ENCODE measurements at regions not wholly inside any gene's neighbourhood (a gene's known extent, or its start where the extent isn't known, plus 50 kb on each side); places are given as distances from the start of the nearest gene placed in this dataset.

DNA sequence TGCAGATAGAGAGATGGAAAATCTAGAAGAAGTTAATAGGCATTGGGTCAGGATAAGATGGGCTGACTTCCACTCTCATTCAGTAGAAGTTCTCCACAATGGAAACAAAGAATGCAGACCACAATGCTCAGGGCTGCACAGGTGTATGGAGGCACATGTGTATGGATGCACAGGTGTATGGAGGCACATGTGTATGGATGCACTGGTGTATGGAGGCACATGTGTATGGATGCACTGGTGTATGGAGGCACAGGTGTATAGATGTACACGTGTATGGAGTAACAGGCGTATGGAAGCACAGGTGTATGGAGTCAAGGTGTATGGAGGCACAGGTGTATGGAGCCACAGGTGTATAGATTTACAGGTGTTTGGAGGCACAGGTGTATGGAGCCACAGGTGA is 285.7 kb upstream of the PPP2R2D start:
- Histone ChIP-seq H3K27ac (ENCODE audit: low read length) (no peak overlapping the region), H3K27me3 (ENCODE audit: insufficient read depth, low read depth, low read length) (no peaks in the 10 kb centered on the region), H4K20me1 (ENCODE audit: insufficient read depth) (no peaks in the 10 kb centered on the region), H3F3A (ENCODE audit: insufficient read depth, low read length, poor library complexity, severe bottlenecking) (no peaks in the 10 kb centered on the region), H2AFZ (ENCODE audit: low read depth, low read length) (no peak overlapping the region), H3K79me2 (replicated peaks; ENCODE audit: insufficient read depth, low read length) (no peaks in the 10 kb centered on the region), H3K9me3 (ENCODE audit: low read length) (no peaks in the 10 kb centered on the region), H3K4me3 (ENCODE audit: low read length) (no peak overlapping the region), H3K4me2 (ENCODE audit: low read length) (no peak overlapping the region), H3K36me3 (ENCODE audit: insufficient read depth, low read length) (no peaks in the 10 kb centered on the region), H3K9ac (ENCODE audit: low read length) (no peak overlapping the region), H3K9me2 (ENCODE audit: insufficient read depth, low read length) (no peaks in the 10 kb centered on the region)
- TF ChIP-seq SMC3 (conservative IDR thresholded peaks at IDR 0.05; ENCODE audit: poor library complexity) (no peak), MXI1 (conservative IDR thresholded peaks at IDR 0.05; ENCODE audit: poor library complexity, severe bottlenecking) (no peak), REST (IDR thresholded peaks at IDR 0.05; ENCODE audit: borderline replicate concordance) (no peak), POLR2AphosphoS5 (IDR thresholded peaks at IDR 0.05) (no peak), RAD21 (conservative IDR thresholded peaks at IDR 0.05) (no peak), TAF1 (IDR thresholded peaks at IDR 0.05; ENCODE audit: low read depth) (no peak), EP300 (conservative IDR thresholded peaks at IDR 0.05; ENCODE audit: poor library complexity, severe bottlenecking) (no peak), EZH2 (IDR thresholded peaks at IDR 0.05; ENCODE audit: borderline replicate concordance, insufficient read depth, low read length, poor library complexity, severe bottlenecking) (no peak)
- TF ChIP-seq, protein P1, sequence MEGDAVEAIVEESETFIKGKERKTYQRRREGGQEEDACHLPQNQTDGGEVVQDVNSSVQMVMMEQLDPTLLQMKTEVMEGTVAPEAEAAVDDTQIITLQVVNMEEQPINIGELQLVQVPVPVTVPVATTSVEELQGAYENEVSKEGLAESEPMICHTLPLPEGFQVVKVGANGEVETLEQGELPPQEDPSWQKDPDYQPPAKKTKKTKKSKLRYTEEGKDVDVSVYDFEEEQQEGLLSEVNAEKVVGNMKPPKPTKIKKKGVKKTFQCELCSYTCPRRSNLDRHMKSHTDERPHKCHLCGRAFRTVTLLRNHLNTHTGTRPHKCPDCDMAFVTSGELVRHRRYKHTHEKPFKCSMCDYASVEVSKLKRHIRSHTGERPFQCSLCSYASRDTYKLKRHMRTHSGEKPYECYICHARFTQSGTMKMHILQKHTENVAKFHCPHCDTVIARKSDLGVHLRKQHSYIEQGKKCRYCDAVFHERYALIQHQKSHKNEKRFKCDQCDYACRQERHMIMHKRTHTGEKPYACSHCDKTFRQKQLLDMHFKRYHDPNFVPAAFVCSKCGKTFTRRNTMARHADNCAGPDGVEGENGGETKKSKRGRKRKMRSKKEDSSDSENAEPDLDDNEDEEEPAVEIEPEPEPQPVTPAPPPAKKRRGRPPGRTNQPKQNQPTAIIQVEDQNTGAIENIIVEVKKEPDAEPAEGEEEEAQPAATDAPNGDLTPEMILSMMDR (IDR thresholded peaks at IDR 0.05; ENCODE audit: poor library complexity, severe bottlenecking) = no peak

- H3K79me2 ChIP-seq (replicated peaks; ENCODE audit: insufficient read depth, low read length) = no peaks in the 10 kb centered on the region
- no peaks in the 10 kb centered on the region for H4K20me1 ChIP-seq (ENCODE audit: insufficient read depth)
- no peak overlapping the region for H3K9ac ChIP-seq (ENCODE audit: low read length)
- H3K9me3 ChIP-seq (ENCODE audit: low read length) = no peaks in the 10 kb centered on the region
- TF ChIP-seq, protein P1 (IDR thresholded peaks at IDR 0.05; ENCODE audit: poor library complexity, severe bottlenecking) = no peak
- TF ChIP-seq EZH2 (IDR thresholded peaks at IDR 0.05; ENCODE audit: borderline replicate concordance, insufficient read depth, low read length, poor library complexity, severe bottlenecking) = no peak
- no peak for TF ChIP-seq SMC3 (conservative IDR thresholded peaks at IDR 0.05; ENCODE audit: poor library complexity)
- TF ChIP-seq RAD21 (conservative IDR thresholded peaks at IDR 0.05) = no peak
- H3K9me2 ChIP-seq (ENCODE audit: insufficient read depth, low read length) = no peaks in the 10 kb centered on the region
- H2AFZ ChIP-seq (ENCODE audit: low read depth, low read length) = no peak overlapping the region
- H3K27ac ChIP-seq (ENCODE audit: low read length) = no peak overlapping the region
- H3K4me3 ChIP-seq (ENCODE audit: low read length) = no peak overlapping the region
- H3F3A ChIP-seq (ENCODE audit: insufficient read depth, low read length, poor library complexity, severe bottlenecking) = no peaks in the 10 kb centered on the region
- no peak overlapping the region for H3K4me2 ChIP-seq (ENCODE audit: low read length)
- H3K36me3 ChIP-seq (ENCODE audit: insufficient read depth, low read length) = no peaks in the 10 kb centered on the region
- H3K27me3 ChIP-seq (ENCODE audit: insufficient read depth, low read depth, low read length) = no peaks in the 10 kb centered on the region
Observed at GRCh38 chr10:131616040-131616439, 284.8 kb upstream of the PPP2R2D start.
